ENCODE measurements at regions not wholly inside any gene's neighbourhood (a gene's known extent, or its start where the extent isn't known, plus 50 kb on each side); places are given as distances from the start of the nearest gene placed in this dataset.
"Not testable (repeated sequence)": the region's sequence is repeated elsewhere in the genome, so short reads cannot be mapped to it uniquely, and the experiment has no call there.

DNA sequence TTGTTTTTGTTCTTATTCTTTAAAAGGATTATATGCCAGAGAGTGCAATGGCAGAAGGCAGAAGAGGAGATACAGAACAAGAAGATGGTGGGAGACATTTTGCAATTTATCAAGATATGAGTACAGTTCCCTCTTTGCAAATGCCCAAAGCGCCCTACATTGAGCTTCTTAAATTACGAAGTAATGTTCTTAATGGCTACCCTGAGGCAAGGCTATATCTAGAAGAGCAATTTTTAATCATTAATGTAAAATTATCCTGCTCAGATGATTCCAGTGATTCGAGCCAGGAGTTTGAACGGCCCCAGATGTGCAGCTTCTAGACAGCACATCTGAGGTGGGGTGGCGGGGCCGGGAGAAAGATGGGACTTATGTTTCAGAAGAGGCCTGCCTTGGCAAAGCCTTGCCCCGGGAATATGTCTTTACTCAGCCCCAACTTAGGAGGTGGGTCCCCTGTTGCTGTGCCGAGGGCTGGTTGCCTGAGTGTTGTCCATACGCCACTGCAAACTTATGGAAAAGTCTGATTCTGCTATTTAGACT is 84.9 kb upstream of the MLN start:
- TF ChIP-seq, protein P1, sequence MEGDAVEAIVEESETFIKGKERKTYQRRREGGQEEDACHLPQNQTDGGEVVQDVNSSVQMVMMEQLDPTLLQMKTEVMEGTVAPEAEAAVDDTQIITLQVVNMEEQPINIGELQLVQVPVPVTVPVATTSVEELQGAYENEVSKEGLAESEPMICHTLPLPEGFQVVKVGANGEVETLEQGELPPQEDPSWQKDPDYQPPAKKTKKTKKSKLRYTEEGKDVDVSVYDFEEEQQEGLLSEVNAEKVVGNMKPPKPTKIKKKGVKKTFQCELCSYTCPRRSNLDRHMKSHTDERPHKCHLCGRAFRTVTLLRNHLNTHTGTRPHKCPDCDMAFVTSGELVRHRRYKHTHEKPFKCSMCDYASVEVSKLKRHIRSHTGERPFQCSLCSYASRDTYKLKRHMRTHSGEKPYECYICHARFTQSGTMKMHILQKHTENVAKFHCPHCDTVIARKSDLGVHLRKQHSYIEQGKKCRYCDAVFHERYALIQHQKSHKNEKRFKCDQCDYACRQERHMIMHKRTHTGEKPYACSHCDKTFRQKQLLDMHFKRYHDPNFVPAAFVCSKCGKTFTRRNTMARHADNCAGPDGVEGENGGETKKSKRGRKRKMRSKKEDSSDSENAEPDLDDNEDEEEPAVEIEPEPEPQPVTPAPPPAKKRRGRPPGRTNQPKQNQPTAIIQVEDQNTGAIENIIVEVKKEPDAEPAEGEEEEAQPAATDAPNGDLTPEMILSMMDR (IDR thresholded peaks at IDR 0.05): no peak
- TF ChIP-seq EP300 (IDR thresholded peaks at IDR 0.05) (no peak), POLR2A (IDR thresholded peaks at IDR 0.05) (no peak)
- Histone ChIP-seq H3K36me3 (no peaks in the 10 kb centered on the region), H3K9me3 (no peaks in the 10 kb centered on the region), H3K27ac (no peak overlapping the region), H3K27me3 (peaks cover 0 to 16% of the 10 kb centered on the region in 2 donors), H3K4me3 (no peak overlapping the region), H3K4me1 (no peaks in the 10 kb centered on the region)
- WGBS, 2 donors: 69 to 72% methylated on average over 9 of the region's 9 CpGs
- no peak for DNase-seq (ENCODE audit: low spot score in 2 of 2)

DNA sequence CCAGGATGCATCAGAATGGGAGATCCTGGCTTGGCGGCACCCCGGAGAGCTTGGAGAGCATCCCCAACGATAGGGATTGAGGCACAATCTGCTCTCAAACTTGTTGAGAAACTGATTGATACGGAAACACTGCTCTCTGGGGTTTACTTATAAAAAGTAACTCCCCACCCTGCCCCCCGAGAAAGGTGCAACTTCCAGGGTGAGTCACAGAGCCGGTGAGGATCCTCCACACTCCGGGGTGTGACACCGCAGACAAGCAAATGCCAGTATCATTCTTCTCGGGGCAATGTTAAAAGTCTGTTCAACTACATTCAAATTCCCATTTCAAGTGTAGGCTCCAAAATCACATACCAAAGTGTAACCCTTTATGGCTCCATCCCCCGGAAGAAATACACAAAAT is 84.4 kb upstream of the MLN start:
- TF ChIP-seq POLR2A (IDR thresholded peaks at IDR 0.05) (no peak), EP300 (IDR thresholded peaks at IDR 0.05) (no peak)
- TF ChIP-seq, protein P1 (IDR thresholded peaks at IDR 0.05): no peak
- H3K9me3 ChIP-seq: no peaks in the 10 kb centered on the region
- no peaks in the 10 kb centered on the region for H3K4me1 ChIP-seq
- peaks cover 0 to 16% of the 10 kb centered on the region in 2 donors for H3K27me3 ChIP-seq
- no peak for DNase-seq (ENCODE audit: low spot score in 2 of 2)
- H3K27ac ChIP-seq: no peak overlapping the region
- 69 to 71% methylated on average over 10 of the region's 10 CpGs for WGBS, 2 donors
- H3K4me3 ChIP-seq: no peak overlapping the region
- H3K36me3 ChIP-seq: no peaks in the 10 kb centered on the region

DNA sequence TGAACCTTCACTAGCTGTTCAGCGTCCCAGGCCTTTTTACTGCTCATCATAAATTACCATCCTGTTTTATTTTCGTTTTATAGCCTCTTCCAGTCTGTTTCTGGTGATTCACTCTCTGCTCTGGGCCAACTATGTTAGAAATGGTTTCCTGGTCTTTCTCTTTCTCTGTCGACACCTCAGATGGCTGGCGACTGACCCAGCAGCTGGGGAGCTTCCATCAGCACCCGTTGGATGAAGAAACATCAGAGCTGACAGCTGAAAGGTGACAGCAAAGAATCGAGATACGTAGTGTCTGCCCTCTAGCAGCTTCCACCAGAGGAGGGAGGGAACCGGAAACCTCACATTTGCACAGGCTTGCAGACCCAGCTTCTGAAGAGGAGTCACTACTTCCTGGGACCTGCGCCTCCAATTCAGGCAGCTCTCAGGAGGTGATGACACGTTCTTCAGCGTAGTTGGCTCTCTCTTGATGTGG is 82.9 kb upstream of the MLN start:
- Histone ChIP-seq H3K27ac (no peak overlapping the region), H3K36me3 (no peaks in the 10 kb centered on the region), H3K9me3 (no peaks in the 10 kb centered on the region), H3K4me3 (no peak overlapping the region), H3K4me1 (no peaks in the 10 kb centered on the region), H3K27me3 (peaks cover 0 to 18% of the 10 kb centered on the region in 2 donors)
- WGBS, 2 donors: 44 to 49% methylated on average over 11 of the region's 11 CpGs
- no peak for TF ChIP-seq EP300 (IDR thresholded peaks at IDR 0.05)
- TF ChIP-seq POLR2A (IDR thresholded peaks at IDR 0.05): no peak
- TF ChIP-seq, protein P1 (IDR thresholded peaks at IDR 0.05): no peak
- DNase-seq (ENCODE audit: low spot score in 2 of 2): no peak

GRCh38 chr6:33885132-33886057 is 81.6 kb upstream of the MLN start:
- no peak overlapping the region for H3K4me3 ChIP-seq
- H3K4me1 ChIP-seq: no peaks in the 10 kb centered on the region
- H3K9me3 ChIP-seq: no peaks in the 10 kb centered on the region
- no peak for DNase-seq (ENCODE audit: low spot score in 2 of 2)
- peaks cover 0 to 18% of the 10 kb centered on the region in 2 donors for H3K27me3 ChIP-seq
- no peak overlapping the region for H3K27ac ChIP-seq
- WGBS, 2 donors: 90 to 92% methylated on average over 4 to 5 of the region's 5 CpGs
- TF ChIP-seq, protein P1 (IDR thresholded peaks at IDR 0.05): no peak
- TF ChIP-seq EP300 (IDR thresholded peaks at IDR 0.05): no peak
- no peak for TF ChIP-seq POLR2A (IDR thresholded peaks at IDR 0.05)
- no peaks in the 10 kb centered on the region for H3K36me3 ChIP-seq

- not testable (repeated sequence) for H3K27me3 ChIP-seq; DNase-seq (ENCODE audit: low spot score in 2 of 2); H3K27ac ChIP-seq; H3K4me3 ChIP-seq; H3K36me3 ChIP-seq; H3K9me3 ChIP-seq; H3K4me1 ChIP-seq
- WGBS, 2 donors: 75 to 82% methylated on average over 4 of the region's 4 CpGs
These were observed 79.8 kb upstream of the MLN start for GRCh38 chr6:33883621-33884020.

Data from tibial nerve (tissue), 4 donors.